Breast epithelium (tissue), 4 donors: ENCODE measurements at regions not wholly inside any gene's neighbourhood (a gene's known extent, or its start where the extent isn't known, plus 50 kb on each side); places are given as distances from the start of the nearest gene placed in this dataset.

Experiments
- DNase-seq, 2 donors: peaks; one replicate each; pipeline ENCODE4 v3.0.0-alpha.2; 2019; ENCODE audit warnings: low spot score in 2 of 2
- H3K27ac ChIP-seq, 2 donors: fragments of 200-600 bp; sonication (generic) in 1 of 2; one replicate each; pipeline ENCODE4 v1.5.1; 2016 to 2019; ENCODE audit warnings: mild to moderate bottlenecking in 1 of 2
- H3K27me3 ChIP-seq, 2 donors: fragments of 200-600 bp; sonication (generic) in 1 of 2; one replicate each; pipeline versions ENCODE4 v1.5.1 to v1.6.0; 2017 to 2019; ENCODE audit warnings: control low read depth in 1 of 2, mild to moderate bottlenecking in 1 of 2
- H3K36me3 ChIP-seq: fragments of 200-600 bp; one replicate; pipeline ENCODE4 v1.5.1; 2019
- H3K4me1 ChIP-seq, 2 donors: fragments of 200-600 bp; sonication (generic); one replicate each; pipeline ENCODE4 v1.5.1; 2016 to 2019; ENCODE audit warnings: control low read depth in 1 of 2
- H3K4me3 ChIP-seq, 3 donors: fragments of 200-600 bp; sonication (generic); 1 replicate in 2 of 3; 2 replicates in 1 of 3; pipeline ENCODE4 v1.5.1; 2016 to 2019; ENCODE audit warnings: mild to moderate bottlenecking in 3 of 3, moderate library complexity in 2 of 3
- H3K9me3 ChIP-seq, 2 donors: fragments of 200-600 bp; sonication (generic) in 1 of 2; one replicate each; pipeline ENCODE4 v1.5.1; 2016 to 2019; ENCODE audit warnings: control low read depth in 1 of 2
- POLR2A ChIP-seq: fragments of 450-650 bp; IDR thresholded peaks from one replicate; pipeline ENCODE4 v1.6.1; 2016; ENCODE audit warnings: antibody characterized with exemption, mild to moderate bottlenecking, moderate library complexity
- POLR2AphosphoS5 ChIP-seq, 3 donors: sonication (generic); formaldehyde crosslinking; IDR thresholded peaks; one replicate each; pipeline ENCODE4 v1.6.1; 2017; ENCODE audit warnings: antibody characterized with exemption in 3 of 3
- intact Hi-C: fragments of 100-400 bp; cut with DNase I; formaldehyde crosslinking; loops from one replicate; pipeline ENCODE4 v1.15.1; 2023; ENCODE audit warnings: low total_unique reads
- TF ChIP-seq, protein P1 (sequence below), 3 donors: fragments of 450-650 bp; IDR thresholded peaks; one replicate each; pipeline ENCODE4 v1.5.1; 2016 to 2017; ENCODE audit warnings: antibody characterized with exemption in 3 of 3, mild to moderate bottlenecking in 3 of 3, moderate library complexity in 3 of 3

DNA sequence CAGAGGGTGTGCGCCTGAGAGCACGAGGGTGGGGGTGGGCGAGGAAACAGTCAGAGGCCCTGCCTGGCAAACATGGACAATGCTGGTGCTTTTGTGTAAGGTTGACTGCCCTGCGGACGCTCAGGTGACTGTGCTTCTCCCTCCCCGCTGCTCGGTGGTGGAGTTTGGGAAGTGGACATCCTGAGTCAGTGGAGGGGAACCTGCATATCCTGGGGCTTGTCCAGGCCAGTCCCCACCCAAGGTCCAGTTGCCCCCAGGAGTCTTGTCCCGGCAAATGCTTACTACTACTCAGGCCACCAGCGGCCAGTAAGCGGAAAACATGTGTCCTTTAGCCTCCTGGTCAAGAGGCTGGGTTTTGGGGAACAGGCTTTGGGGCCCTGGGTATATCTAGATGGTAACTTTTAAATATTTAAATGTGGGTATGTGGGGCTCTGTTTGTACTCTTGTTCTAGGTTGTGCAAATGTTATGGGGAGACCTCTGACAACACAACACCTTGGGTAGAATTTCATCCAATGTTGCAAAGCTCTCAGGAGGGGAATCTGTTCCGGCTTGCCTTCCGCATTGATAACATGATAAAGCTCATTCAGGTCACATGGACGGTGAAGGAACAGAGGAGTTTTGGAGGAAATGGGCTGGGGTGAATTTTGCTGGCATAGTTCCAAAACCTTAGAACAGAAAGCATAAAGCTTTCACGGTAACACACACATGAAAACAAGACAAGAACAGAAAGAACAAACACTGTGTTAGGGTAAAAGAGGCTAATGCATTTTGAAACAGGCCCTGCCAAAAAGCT, 364.9 kb downstream of the PRDM2 start:
- TF ChIP-seq, protein P1, sequence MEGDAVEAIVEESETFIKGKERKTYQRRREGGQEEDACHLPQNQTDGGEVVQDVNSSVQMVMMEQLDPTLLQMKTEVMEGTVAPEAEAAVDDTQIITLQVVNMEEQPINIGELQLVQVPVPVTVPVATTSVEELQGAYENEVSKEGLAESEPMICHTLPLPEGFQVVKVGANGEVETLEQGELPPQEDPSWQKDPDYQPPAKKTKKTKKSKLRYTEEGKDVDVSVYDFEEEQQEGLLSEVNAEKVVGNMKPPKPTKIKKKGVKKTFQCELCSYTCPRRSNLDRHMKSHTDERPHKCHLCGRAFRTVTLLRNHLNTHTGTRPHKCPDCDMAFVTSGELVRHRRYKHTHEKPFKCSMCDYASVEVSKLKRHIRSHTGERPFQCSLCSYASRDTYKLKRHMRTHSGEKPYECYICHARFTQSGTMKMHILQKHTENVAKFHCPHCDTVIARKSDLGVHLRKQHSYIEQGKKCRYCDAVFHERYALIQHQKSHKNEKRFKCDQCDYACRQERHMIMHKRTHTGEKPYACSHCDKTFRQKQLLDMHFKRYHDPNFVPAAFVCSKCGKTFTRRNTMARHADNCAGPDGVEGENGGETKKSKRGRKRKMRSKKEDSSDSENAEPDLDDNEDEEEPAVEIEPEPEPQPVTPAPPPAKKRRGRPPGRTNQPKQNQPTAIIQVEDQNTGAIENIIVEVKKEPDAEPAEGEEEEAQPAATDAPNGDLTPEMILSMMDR (IDR thresholded peaks at IDR 0.05): no peak
- TF ChIP-seq POLR2A (no peak), POLR2AphosphoS5 (IDR thresholded peaks at IDR 0.05) (no peak)
- intact Hi-C loops: no loop called here
- H3K4me3 ChIP-seq: no peak overlapping the region
- no peaks in the 10 kb centered on the region for H3K36me3 ChIP-seq
- H3K27me3 ChIP-seq: no peaks in the 10 kb centered on the region
- H3K27ac ChIP-seq: no peak overlapping the region
- no peak for DNase-seq
- H3K4me1 ChIP-seq: no peaks in the 10 kb centered on the region
- no peaks in the 10 kb centered on the region for H3K9me3 ChIP-seq

DNA sequence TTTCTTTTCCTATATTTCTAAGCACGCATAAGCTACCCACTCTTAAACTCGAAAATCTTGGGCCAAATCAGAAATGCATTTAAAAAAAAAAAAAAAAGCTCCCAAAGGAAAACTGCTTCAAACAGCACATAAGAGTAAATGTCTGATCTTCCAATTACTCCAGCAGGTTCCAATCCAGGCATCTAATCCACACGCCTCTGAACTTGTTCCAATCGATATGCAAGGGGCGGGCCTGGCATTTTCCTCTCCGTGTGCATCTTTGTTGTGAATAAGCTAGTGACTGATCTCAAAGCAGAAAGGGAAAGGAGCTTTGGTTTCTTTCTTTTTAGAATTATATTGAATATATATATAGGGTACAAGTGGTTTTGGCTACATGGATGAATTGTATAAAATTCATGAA, 365.5 kb downstream of the PRDM2 start:
- no peak for DNase-seq
- Histone ChIP-seq H3K27ac (no peak overlapping the region), H3K4me3 (no peak overlapping the region), H3K27me3 (no peaks in the 10 kb centered on the region), H3K9me3 (no peaks in the 10 kb centered on the region), H3K36me3 (no peaks in the 10 kb centered on the region), H3K4me1 (no peaks in the 10 kb centered on the region)
- intact Hi-C loops: no loop called here
- no peak for TF ChIP-seq POLR2A
- TF ChIP-seq POLR2AphosphoS5 (IDR thresholded peaks at IDR 0.05): no peak
- TF ChIP-seq, protein P1 (IDR thresholded peaks at IDR 0.05): no peak

DNA sequence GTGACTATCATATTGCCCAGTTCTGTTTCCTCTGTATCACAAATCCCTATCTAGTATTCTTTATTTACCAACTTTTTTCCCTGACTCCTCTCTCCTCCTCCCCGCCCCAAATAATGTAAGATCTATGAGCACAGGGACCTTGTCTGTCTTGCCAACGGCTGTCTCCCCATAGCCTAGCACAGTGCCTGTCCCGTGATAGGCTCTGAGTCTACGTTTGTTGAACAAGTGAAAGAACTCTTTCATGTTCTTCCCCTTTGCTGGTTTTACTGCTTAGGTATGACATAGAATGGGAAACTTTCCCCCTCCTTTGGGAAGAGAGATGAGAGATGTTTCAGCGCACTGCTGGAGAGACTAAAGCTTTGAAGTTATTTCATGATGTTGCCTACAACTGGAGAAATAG, 367.0 kb downstream of the PRDM2 start:
- Histone ChIP-seq H3K27me3 (no peaks in the 10 kb centered on the region), H3K36me3 (no peaks in the 10 kb centered on the region), H3K9me3 (no peaks in the 10 kb centered on the region), H3K4me1 (no peaks in the 10 kb centered on the region), H3K4me3 (no peak overlapping the region), H3K27ac (no peak overlapping the region)
- no peak for DNase-seq
- TF ChIP-seq POLR2AphosphoS5 (IDR thresholded peaks at IDR 0.05) (no peak), POLR2A (no peak)
- TF ChIP-seq, protein P1 (IDR thresholded peaks at IDR 0.05): no peak
- intact Hi-C loops: no loop called here

DNA sequence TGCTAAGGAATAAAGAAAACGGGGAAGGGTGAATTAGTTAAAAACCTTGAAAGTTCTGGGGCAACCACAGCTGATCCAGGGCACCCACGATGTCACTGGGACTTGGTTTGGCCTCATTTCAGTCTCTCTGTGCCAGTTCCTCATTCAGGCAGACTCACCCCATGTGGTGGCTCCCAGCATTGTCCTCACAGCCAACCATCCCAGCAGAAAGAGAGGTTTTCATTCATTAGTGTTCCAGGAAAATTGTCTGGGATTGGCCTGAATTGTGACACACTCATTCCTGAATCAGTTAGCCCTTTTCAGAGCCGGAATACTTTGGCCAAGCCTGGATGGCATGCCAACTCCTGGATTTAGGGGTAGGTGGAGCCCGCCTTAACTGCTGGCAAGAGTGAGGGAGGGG, 367.7 kb downstream of the PRDM2 start:
- Histone ChIP-seq H3K27ac (no peak overlapping the region), H3K36me3 (no peaks in the 10 kb centered on the region), H3K4me1 (no peaks in the 10 kb centered on the region), H3K4me3 (no peak overlapping the region), H3K27me3 (no peaks in the 10 kb centered on the region), H3K9me3 (no peaks in the 10 kb centered on the region)
- peak in 1 of 2 donors; percentile 19 for DNase-seq
- intact Hi-C loops: no loop called here
- TF ChIP-seq, protein P1 (IDR thresholded peaks at IDR 0.05): peak in 1 of 3 donors; percentile 28
- TF ChIP-seq POLR2AphosphoS5 (IDR thresholded peaks at IDR 0.05): no peak

DNA sequence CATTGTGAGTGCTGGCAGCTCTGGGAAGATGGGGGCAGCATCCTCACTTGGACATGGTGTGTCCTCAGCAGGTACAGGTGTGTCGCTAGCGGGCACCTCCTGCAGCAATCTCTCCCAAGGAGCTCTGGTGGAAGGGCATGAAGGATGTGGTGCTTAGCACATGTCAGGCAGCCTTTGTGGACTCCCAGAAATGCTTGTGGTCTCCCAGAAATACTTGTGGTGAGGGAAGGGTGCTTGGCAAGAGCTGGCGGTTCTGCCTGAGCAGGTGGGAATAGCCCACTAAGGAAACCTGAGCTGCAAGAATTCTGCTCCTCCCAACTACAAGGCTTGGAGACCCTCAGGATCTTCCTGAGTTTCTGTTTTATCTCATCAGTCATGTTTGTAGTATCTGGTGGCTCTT, 371.6 kb downstream of the PRDM2 start:
- no peaks in the 10 kb centered on the region for H3K4me1 ChIP-seq
- DNase-seq: no peak
- TF ChIP-seq, protein P1 (IDR thresholded peaks at IDR 0.05): no peak
- TF ChIP-seq POLR2AphosphoS5 (IDR thresholded peaks at IDR 0.05) (no peak), POLR2A (no peak)
- no peaks in the 10 kb centered on the region for H3K27me3 ChIP-seq
- H3K36me3 ChIP-seq: no peaks in the 10 kb centered on the region
- H3K4me3 ChIP-seq: no peak overlapping the region
- H3K27ac ChIP-seq: no peak overlapping the region
- intact Hi-C loops: no loop called here
- H3K9me3 ChIP-seq: no peaks in the 10 kb centered on the region
